ENCODE measurements at regions not wholly inside any gene's neighbourhood (a gene's known extent, or its start where the extent isn't known, plus 50 kb on each side); places are given as distances from the start of the nearest gene placed in this dataset.

GRCh38 chr13:70353096-70353495 lies 244.8 kb upstream of the KLHL1 start:
- TF ChIP-seq CTCF (IDR thresholded peaks at IDR 0.05; ENCODE audit: insufficient read depth, low read length, poor library complexity, severe bottlenecking) (no peak), EZH2phosphoT487 (conservative IDR thresholded peaks at IDR 0.05; ENCODE audit: low read length) (no peak)
